ENCODE measurements at regions not wholly inside any gene's neighbourhood (a gene's known extent, or its start where the extent isn't known, plus 50 kb on each side); places are given as distances from the start of the nearest gene placed in this dataset.
"Not testable (repeated sequence)": the region's sequence is repeated elsewhere in the genome, so short reads cannot be mapped to it uniquely, and the experiment has no call there.

- no peak for TF ChIP-seq CTCF (IDR thresholded peaks at IDR 0.05)
- no peaks in the 10 kb centered on the region for H3K9me3 ChIP-seq
- H3K36me3 ChIP-seq (ENCODE audit: insufficient read depth in 1 of 2, low read depth in 1 of 2): no peaks in the 10 kb centered on the region
- no peaks in the 10 kb centered on the region for H3K4me1 ChIP-seq
- ATAC-seq (no peak), DNase-seq (no peak)
- H3K4me3 ChIP-seq: no peak overlapping the region
- intact Hi-C loops (cut with DNase I): no loop called here
- no peaks in the 10 kb centered on the region for H3K27me3 ChIP-seq (ENCODE audit: insufficient read depth in 3 of 3, low read length in 2 of 3)
- H3K27ac ChIP-seq: no peak overlapping the region
Measured at GRCh38 chr6:147999001-147999540, 343.6 kb upstream of the SASH1 start.

- no peak for ATAC-seq
- no peak overlapping the region for H3K4me3 ChIP-seq
- DNase-seq: no peak
- H3K4me1 ChIP-seq: no peaks in the 10 kb centered on the region
- no peak for TF ChIP-seq CTCF (IDR thresholded peaks at IDR 0.05)
- no peaks in the 10 kb centered on the region for H3K36me3 ChIP-seq (ENCODE audit: insufficient read depth in 1 of 2, low read depth in 1 of 2)
- WGBS, 3 donors: 29 to 46% (median 33%) methylated on average over 7 of the region's 7 CpGs
- intact Hi-C loops (cut with DNase I): no loop called here
- no peak overlapping the region for H3K27ac ChIP-seq
- no peaks in the 10 kb centered on the region for H3K27me3 ChIP-seq (ENCODE audit: insufficient read depth in 3 of 3, low read length in 2 of 3)
- no peaks in the 10 kb centered on the region for H3K9me3 ChIP-seq
Measured at GRCh38 chr6:148001844-148002642, 340.6 kb upstream of the SASH1 start.

GRCh38 chr6:148004651-148005050 lies 338.0 kb upstream of the SASH1 start:
- H3K27ac ChIP-seq: no peak overlapping the region
- no peak overlapping the region for H3K4me3 ChIP-seq
- no peak for ATAC-seq
- no peaks in the 10 kb centered on the region for H3K9me3 ChIP-seq
- no peak for DNase-seq
- no peak for TF ChIP-seq CTCF (IDR thresholded peaks at IDR 0.05)
- 42 to 63% (median 49%) methylated on average over 3 of the region's 3 CpGs for WGBS, 3 donors
- no peaks in the 10 kb centered on the region for H3K4me1 ChIP-seq
- H3K36me3 ChIP-seq (ENCODE audit: insufficient read depth in 1 of 2, low read depth in 1 of 2): no peaks in the 10 kb centered on the region
- H3K27me3 ChIP-seq (ENCODE audit: insufficient read depth in 3 of 3, low read length in 2 of 3): no peaks in the 10 kb centered on the region
- intact Hi-C loops (cut with DNase I): no loop called here

- intact Hi-C loops (cut with DNase I): no loop called here
- DNase-seq (no peak), ATAC-seq (no peak)
- Histone ChIP-seq H3K9me3 (no peaks in the 10 kb centered on the region), H3K27ac (no peak overlapping the region), H3K4me3 (no peak overlapping the region), H3K27me3 (ENCODE audit: insufficient read depth in 3 of 3, low read length in 2 of 3) (no peaks in the 10 kb centered on the region), H3K4me1 (no peaks in the 10 kb centered on the region), H3K36me3 (ENCODE audit: insufficient read depth in 1 of 2, low read depth in 1 of 2) (no peaks in the 10 kb centered on the region)
- no peak for TF ChIP-seq CTCF (IDR thresholded peaks at IDR 0.05)
- WGBS, 3 donors: 82 to 88% (median 86%) methylated on average over 6 of the region's 6 CpGs
Measured at GRCh38 chr6:148005806-148006205, 336.8 kb upstream of the SASH1 start.

- H3K27me3 ChIP-seq (ENCODE audit: insufficient read depth in 3 of 3, low read length in 2 of 3); ATAC-seq; H3K9me3 ChIP-seq; H3K4me1 ChIP-seq; intact Hi-C loops (cut with DNase I); H3K36me3 ChIP-seq (ENCODE audit: insufficient read depth in 1 of 2, low read depth in 1 of 2); H3K4me3 ChIP-seq; DNase-seq; H3K27ac ChIP-seq: not testable (repeated sequence)
Measured at GRCh38 chr6:148010516-148010915, 332.1 kb upstream of the SASH1 start.
